Left lung (tissue), 4 donors: ENCODE measurements at regions not wholly inside any gene's neighbourhood (a gene's known extent, or its start where the extent isn't known, plus 50 kb on each side); places are given as distances from the start of the nearest gene placed in this dataset.
"Not testable (repeated sequence)": the region's sequence is repeated elsewhere in the genome, so short reads cannot be mapped to it uniquely, and the experiment has no call there.

Experiments used
- ATAC-seq: fragments of 200-7000 bp; cut with Tn5 transposase; one replicate; pipeline ENCODE4 v1.9.1; 2020; ENCODE audit warnings: moderate library complexity
- DNase-seq, 4 donors: peaks; one replicate each; pipeline ENCODE4 v3.0.0-alpha.2; 2013 to 2020
- H3K27ac ChIP-seq, 2 donors: fragments of 200-600 bp; sonication (generic) in 1 of 2; one replicate each; pipeline versions ENCODE4 v1.5.0 to v1.8.0; 2020 to 2021
- H3K27me3 ChIP-seq, 2 donors: fragments of 200-600 bp; sonication (generic) in 1 of 2; one replicate each; pipeline versions ENCODE4 v1.5.0 to v1.8.0; 2020 to 2021
- H3K36me3 ChIP-seq, 2 donors: fragments of 200-600 bp; sonication (generic) in 1 of 2; one replicate each; pipeline versions ENCODE4 v1.5.0 to v1.8.0; 2020 to 2021
- H3K4me1 ChIP-seq, 2 donors: fragments of 200-600 bp; one replicate each; pipeline ENCODE4 v1.8.0; 2021
- H3K4me3 ChIP-seq, 2 donors: fragments of 200-600 bp; sonication (generic) in 1 of 2; one replicate each; pipeline versions ENCODE4 v1.5.0 to v1.8.0; 2020 to 2021; ENCODE audit warnings: mild to moderate bottlenecking in 1 of 2
- H3K9me3 ChIP-seq, 2 donors: fragments of 200-600 bp; sonication (generic) in 1 of 2; one replicate each; pipeline versions ENCODE4 v1.5.0 to v1.8.0; 2020 to 2021
- intact Hi-C, 2 donors: fragments of 100-400 bp; cut with DNase I; formaldehyde crosslinking; loops; one replicate each; pipeline versions ENCODE4 v1.11.2 to v1.14.2; 2022
- TF ChIP-seq, protein P1 (sequence below), 2 donors: fragments of 200-600 bp; sonication (generic) in 1 of 2; IDR thresholded peaks; one replicate each; pipeline versions ENCODE4 v1.5.0 to v1.8.0; 2021; ENCODE audit warnings: antibody characterized with exemption in 2 of 2
- donor health status: DM: no; HTN: yes; CAD: no.
- donor health status: DM: no; HTN: no; CAD: no.

DNA sequence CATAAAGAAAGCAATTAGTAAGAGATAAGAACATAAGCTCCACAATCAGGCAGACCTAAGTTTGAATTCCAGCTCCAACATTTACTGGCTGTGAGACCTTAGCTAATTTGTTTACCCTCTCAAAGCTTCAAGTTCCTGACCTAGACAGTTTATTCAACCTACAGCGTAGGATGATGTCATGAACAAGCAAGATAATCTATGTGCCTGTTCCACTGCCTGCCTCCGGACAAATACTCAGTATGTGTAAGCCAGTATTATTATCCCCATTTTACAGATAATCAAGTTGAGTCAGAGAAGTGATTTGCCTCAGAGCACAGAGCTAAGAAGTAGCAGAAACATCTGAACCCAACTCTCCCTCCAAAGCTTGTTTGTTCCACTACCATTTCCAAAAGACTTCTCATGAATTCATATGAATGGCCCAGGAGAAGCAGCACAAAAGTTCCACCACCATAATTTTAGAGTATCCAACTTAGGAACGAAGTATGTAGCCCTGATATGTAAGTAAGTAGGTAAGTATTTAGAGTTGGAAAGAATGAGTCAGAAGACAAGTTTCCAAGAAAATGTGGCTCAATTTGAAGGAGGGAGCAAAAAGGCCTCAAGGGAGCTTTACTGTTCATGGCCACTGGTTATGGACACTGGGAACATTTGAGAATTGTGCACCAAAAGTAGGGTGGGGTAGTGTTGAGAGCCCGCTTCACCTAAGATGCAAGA lies 398.2 kb downstream of the NFIB start:
- no peaks in the 10 kb centered on the region for H3K27me3 ChIP-seq
- H3K36me3 ChIP-seq, result no peaks in the 10 kb centered on the region
- H3K9me3 ChIP-seq, result no peaks in the 10 kb centered on the region
- H3K4me3 ChIP-seq, result no peak overlapping the region
- H3K4me1 ChIP-seq, result no peaks in the 10 kb centered on the region
- TF ChIP-seq, protein P1, sequence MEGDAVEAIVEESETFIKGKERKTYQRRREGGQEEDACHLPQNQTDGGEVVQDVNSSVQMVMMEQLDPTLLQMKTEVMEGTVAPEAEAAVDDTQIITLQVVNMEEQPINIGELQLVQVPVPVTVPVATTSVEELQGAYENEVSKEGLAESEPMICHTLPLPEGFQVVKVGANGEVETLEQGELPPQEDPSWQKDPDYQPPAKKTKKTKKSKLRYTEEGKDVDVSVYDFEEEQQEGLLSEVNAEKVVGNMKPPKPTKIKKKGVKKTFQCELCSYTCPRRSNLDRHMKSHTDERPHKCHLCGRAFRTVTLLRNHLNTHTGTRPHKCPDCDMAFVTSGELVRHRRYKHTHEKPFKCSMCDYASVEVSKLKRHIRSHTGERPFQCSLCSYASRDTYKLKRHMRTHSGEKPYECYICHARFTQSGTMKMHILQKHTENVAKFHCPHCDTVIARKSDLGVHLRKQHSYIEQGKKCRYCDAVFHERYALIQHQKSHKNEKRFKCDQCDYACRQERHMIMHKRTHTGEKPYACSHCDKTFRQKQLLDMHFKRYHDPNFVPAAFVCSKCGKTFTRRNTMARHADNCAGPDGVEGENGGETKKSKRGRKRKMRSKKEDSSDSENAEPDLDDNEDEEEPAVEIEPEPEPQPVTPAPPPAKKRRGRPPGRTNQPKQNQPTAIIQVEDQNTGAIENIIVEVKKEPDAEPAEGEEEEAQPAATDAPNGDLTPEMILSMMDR (IDR thresholded peaks at IDR 0.05), result no peak
- ATAC-seq (no peak), DNase-seq (no peak)
- no peak overlapping the region for H3K27ac ChIP-seq
- intact Hi-C loops, result no loop called here

DNA sequence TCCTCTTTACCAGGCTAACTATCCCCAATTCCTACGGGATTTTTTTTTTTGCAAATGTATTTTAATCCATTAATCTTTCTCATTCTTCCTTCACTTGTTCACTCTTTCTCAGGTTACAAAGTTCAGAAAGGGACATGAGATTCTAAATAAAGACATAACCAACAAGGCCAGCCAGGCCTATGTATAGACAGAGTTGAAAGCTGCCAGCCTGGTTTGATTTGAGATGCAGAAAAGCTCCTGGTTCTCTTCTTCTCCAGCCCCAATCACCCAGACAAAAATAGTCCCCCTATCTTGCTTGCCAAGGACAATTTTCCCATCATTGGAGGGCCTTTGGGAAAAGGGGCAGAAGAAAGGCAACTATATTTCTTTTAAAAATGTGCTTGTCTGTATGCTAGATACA lies 398.8 kb downstream of the NFIB start:
- Histone ChIP-seq H3K36me3 (no peaks in the 10 kb centered on the region), H3K27ac (no peak overlapping the region), H3K4me3 (no peak overlapping the region), H3K27me3 (no peaks in the 10 kb centered on the region), H3K9me3 (no peaks in the 10 kb centered on the region), H3K4me1 (no peaks in the 10 kb centered on the region)
- DNase-seq (no peak), ATAC-seq (no peak)
- TF ChIP-seq, protein P1 (IDR thresholded peaks at IDR 0.05), result no peak
- intact Hi-C loops, result no loop called here

DNA sequence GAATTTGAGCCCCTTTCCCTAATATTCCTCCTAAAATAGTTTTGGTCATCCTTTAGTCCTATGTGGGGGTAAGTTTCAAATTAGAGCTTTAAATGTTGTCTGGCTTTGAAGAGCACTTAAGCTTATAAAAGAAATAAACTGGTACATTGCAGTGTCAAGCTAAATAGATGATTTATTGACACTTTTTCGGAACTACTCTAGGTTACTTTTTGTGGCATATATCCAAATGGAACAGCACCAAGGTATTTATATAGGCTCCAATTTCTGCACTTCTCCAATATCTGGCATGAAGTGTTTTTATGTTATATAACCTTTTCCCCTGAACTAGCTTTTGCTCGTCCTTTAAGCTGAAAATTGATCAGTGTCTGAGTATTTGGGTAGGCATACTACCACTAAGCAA lies 402.5 kb downstream of the NFIB start:
- Histone ChIP-seq H3K4me3 (no peak overlapping the region), H3K27ac (no peak overlapping the region), H3K9me3 (peaks cover 0 to 10% of the 10 kb centered on the region in 2 donors), H3K27me3 (no peaks in the 10 kb centered on the region), H3K4me1 (no peaks in the 10 kb centered on the region), H3K36me3 (no peaks in the 10 kb centered on the region)
- intact Hi-C loops, result no loop called here
- TF ChIP-seq, protein P1 (IDR thresholded peaks at IDR 0.05), result no peak
- no peak for DNase-seq
- no peak for ATAC-seq

DNA sequence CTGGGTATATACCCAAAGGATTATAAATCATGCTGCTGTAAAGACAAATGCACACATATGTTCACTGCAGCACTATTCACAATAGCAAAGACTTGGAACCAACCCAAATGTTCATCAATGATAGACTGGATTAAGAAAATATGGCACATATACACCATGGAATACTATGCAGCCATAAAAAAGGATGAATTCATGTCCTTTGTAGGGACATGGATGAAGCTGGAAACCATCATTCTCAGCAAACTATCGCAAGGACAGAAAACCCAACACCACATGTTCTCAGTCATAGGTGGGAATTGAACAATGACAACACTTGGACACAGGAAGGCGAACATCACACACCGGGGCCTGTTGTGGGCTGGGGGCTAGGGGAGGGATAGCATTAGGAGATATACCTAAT lies 406.1 kb downstream of the NFIB start:
- H3K27ac ChIP-seq, H3K4me3 ChIP-seq, H3K4me1 ChIP-seq, DNase-seq, ATAC-seq, H3K27me3 ChIP-seq, H3K36me3 ChIP-seq, intact Hi-C loops: not testable (repeated sequence)
- H3K9me3 ChIP-seq, result peaks cover 0 to 15% of the 10 kb centered on the region in 2 donors

DNA sequence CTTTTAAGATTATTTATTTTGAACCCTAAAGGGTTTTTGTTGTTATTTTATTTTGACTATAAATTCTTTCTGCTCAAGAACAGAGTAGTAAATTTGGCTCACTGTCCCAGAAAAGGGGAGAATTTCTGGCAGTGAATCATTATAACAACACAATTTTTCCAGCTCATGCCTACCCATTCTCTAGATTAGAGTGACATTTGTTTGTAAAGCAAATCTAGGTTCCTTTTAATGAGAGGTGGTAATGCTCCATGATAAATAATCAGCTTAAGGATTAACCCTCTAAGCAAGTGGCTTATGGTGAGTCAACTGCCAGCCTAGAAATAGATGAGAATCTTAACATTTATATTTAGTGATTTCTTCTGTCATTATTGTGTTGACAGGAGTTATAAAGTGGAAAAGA lies 409.2 kb downstream of the NFIB start:
- H3K9me3 ChIP-seq, result peaks cover 0 to 15% of the 10 kb centered on the region in 2 donors
- no peaks in the 10 kb centered on the region for H3K36me3 ChIP-seq
- intact Hi-C loops, result no loop called here
- DNase-seq (no peak), ATAC-seq (no peak)
- H3K27ac ChIP-seq, result no peak overlapping the region
- H3K4me1 ChIP-seq, result no peaks in the 10 kb centered on the region
- H3K27me3 ChIP-seq, result no peaks in the 10 kb centered on the region
- no peak overlapping the region for H3K4me3 ChIP-seq
- TF ChIP-seq, protein P1 (IDR thresholded peaks at IDR 0.05), result no peak

DNA sequence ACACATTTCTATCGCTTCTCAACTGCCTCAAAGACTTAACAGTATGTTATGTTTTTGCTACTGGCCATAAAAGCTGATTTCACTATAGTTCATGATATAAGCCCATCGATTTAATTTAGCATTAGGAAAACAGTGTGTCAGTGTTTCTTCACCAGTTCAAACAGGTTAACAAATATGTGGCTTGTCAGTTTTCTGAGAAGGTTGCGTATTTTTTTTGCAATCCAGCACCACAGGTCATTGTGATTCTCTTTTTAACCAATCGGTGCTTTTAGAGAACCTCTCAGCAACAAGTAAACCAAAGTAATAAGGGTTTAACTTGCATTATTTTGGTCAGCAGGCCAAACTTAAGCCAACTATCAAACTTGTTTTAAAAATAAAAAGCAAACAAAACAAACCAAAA lies 409.6 kb downstream of the NFIB start:
- no peaks in the 10 kb centered on the region for H3K27me3 ChIP-seq
- intact Hi-C loops, result no loop called here
- H3K36me3 ChIP-seq, result no peaks in the 10 kb centered on the region
- no peak overlapping the region for H3K4me3 ChIP-seq
- ATAC-seq (no peak), DNase-seq (no peak)
- TF ChIP-seq, protein P1 (IDR thresholded peaks at IDR 0.05), result no peak
- no peak overlapping the region for H3K27ac ChIP-seq
- H3K9me3 ChIP-seq, result peaks cover 0 to 15% of the 10 kb centered on the region in 2 donors
- no peaks in the 10 kb centered on the region for H3K4me1 ChIP-seq
